DMS79 (cell line): ENCODE measurements at regions not wholly inside any gene's neighbourhood (a gene's known extent, or its start where the extent isn't known, plus 50 kb on each side); places are given as distances from the start of the nearest gene placed in this dataset.

Experiments used
- DNase-seq: peaks from one replicate; lab custom pipeline; 2025; lab: John Stamatoyannopoulos, UW

DNA sequence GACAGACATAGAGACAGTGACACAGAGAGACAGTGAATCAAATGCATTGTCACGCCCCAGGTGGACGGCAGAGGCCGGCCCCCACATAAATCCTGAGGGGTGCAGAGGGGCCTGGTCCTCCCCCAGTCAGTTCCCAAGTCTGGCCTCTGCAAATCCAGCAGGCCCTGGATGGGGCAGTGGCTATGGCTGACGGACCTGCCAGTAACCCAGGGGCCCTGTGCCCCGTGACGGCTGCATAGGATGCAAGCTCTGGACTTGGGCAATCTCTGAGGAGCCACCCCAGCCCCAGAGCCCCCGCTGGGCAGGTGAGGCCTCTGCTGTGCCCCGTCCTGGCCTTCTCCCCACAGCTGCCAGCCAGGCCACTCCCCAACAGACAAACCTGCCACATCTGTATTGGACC, 204.5 kb downstream of the BRD1 start:
- DNase-seq: no peak

- DNase-seq: no peak
Observed at GRCh38 chr22:49622241-49623105, 205.2 kb downstream of the BRD1 start.

- DNase-seq: no peak
Observed at GRCh38 chr22:49621601-49622210, 206.0 kb downstream of the BRD1 start.

GRCh38 chr22:49620666-49621065, 207.0 kb downstream of the BRD1 start:
- DNase-seq: no peak

GRCh38 chr22:49620003-49620556, 207.6 kb downstream of the BRD1 start:
- no peak for DNase-seq

- no peak for DNase-seq
Observed at GRCh38 chr22:49619301-49619700, 208.4 kb downstream of the BRD1 start.

GRCh38 chr22:49618677-49618953, 209.1 kb downstream of the BRD1 start:
- no peak for DNase-seq

DNA sequence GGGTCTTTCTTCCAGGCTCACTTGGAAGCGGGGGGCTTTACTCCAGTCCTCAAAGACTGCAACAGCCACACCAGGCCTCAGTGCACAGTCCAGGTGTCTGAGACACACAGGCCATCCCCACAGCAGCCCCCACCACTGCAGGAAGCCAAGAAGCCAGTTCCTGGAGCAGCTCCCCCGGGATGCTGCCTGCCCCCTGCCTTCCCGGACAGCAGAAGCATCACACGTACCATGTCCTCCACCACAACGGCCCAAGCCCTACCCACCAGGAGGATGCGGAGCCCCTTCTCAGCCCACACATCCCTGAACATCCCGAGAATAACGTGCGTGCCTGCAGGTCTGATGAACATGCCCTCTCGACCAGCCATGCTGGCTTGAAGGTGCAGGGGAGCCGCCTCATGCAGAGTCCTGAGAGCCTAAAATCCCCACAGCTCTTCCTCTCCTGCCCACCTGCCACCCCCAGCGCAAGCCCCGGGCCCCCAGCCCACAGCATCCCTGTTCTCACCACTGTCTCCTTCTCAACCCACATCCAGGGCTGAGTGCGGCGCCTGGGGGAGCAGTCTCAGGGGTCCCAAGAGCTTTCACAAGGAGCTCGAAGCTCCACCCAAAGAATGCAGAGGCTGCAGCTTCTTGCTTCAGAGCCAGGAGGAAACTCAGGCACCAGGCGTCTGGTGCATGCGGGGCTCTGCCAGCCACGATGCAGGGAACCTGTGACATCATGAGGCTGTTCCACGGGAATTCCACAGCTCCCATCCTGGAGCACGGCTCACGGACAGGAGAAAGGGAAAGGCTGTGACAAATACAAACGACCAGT, 209.6 kb downstream of the BRD1 start:
- DNase-seq: no peak

GRCh38 chr22:49617264-49617663, 210.4 kb downstream of the BRD1 start:
- DNase-seq: no peak

DNA sequence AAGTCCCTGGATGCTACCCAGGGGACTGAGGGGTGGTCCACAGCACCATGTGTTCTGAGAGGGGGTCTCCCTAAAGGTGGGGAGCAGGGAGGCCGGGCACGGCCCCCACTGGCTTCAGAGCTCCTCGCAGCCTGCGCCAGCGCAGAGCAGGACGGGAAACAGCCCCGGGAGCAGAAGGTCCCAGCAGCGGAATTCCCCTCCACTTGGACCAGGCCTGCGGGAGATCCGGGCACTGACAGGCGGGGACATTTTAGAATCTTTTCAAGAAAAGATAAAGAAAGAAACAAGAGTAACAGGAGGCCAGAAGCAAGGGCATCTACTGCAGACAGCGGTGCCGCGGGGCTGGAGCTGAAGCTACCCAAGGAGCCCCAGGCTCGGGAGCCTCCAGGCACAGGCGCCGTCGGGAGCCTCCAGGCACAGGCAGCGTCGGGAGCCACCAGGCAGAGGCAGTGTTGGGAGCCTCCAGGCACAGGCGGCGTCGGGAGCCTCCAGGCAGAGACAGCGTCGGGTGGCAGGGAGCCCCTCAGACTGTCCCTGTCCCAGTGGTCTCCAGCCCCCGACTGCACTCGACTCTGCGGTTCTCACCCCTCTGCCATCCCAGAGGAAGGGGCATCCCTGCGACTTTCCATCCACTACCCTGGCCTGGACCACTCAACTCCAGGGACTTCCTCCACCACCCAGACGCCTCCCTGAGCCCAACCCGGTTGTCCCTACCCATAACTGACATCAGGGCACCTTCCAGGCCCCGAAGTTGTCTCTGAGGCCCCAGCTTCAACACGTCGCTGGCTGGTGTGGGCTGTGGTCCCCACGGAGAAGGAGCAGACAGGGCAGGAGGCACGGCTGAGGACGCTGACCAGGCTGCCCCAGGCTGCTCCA, 211.1 kb downstream of the BRD1 start:
- no peak for DNase-seq

- DNase-seq: no peak
Observed at GRCh38 chr22:49614966-49615965, 212.4 kb downstream of the BRD1 start.

GRCh38 chr22:49613511-49614270, 214.0 kb downstream of the BRD1 start:
- no peak for DNase-seq

DNA sequence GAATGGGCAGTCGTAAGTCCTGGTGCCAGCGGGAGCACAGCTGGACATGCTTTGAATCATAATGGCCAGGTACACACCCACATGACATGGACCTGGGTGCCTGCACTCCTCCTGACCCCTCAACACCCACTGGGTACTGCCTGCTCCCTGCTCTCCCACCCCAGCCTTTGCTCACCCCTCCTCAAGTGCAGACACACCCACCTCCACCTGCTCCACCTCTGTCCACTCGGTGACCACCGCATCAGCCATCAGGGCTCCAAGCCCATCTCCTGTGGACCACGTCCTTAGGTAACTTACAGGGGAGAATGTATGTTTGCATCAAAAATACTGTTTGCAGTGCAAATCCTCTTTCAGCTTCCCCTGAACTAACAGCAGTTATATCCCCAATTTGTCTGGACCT, 214.6 kb downstream of the BRD1 start:
- no peak for DNase-seq

- no peak for DNase-seq
Observed at GRCh38 chr22:49609207-49609876, 218.3 kb downstream of the BRD1 start.

DNA sequence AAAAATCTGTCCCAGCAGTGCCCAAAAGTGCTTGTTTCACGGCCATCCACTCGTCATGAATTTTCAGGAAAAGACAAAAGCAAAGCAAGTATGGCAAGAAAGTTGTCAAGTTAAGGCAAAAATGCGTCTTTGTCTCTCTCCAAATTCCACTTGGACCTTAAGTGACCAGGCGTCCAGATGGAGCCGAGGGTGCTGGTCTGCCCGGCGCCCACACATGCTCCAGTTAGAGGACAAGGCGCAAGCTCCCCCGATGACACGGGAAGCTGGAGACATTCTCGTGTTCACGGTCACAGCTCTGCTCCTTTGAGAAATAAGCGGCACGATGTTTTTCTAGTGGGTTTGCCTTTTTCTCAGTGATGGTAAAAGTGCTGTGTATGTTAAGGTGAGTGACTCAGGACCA, 219.0 kb downstream of the BRD1 start:
- DNase-seq: no peak

DNA sequence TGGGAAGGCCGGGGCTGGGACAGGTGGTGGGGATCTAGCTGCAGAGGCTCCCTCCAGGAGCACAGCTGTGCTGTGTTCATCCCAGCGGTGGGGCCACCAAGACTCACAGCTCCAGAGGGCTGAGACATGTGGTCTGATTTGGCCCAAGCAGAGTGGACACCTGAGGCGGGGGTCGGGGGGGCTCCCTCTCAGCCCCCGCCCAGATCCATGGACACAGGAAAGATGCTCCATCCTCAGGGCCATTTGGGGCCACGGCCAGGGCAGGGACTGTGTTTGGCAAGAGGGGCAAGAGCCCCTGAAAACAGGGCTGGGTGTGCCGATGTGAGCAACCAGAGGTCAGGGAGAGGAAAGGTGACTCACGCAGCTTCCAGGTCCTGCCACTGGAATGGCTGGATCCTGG, 219.4 kb downstream of the BRD1 start:
- no peak for DNase-seq

- DNase-seq: no peak
Observed at GRCh38 chr22:49607821-49608220, 219.9 kb downstream of the BRD1 start.

DNA sequence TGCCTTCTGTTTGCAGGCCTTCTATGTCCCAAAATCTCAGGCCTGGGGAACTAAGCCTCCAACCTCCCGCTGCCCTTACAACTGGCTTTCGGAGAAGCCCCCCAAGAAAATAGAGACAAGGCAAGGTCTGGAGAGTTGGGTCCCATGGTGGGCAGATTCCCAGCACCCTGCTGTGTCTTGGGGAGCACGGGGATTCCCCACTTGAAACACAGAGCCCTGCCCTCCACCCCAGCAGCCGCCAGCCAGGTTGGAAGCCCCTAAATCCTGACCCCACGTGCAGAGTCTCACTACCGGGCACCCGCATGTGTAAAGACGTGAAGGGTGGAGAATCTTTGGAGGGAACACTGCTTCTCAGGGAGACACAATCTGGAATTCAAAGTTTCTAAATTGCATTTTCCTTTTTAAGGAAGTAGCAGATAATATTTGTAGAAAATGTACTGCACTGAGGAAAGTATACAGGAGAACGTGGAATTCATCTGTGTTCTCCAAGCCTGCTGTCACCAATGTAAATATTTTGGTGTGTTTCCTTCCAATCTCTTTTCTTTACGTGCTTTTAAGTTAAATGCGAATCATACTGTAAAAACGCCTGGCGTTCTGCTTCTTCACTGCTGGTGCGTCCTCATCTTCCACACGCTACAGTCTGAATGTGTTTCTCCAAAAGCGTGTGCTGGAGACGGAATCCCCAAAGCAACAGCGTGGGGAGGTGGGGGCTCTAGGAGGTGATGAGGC, 220.9 kb downstream of the BRD1 start:
- DNase-seq: no peak
